ENCODE measurements at regions not wholly inside any gene's neighbourhood (a gene's known extent, or its start where the extent isn't known, plus 50 kb on each side); places are given as distances from the start of the nearest gene placed in this dataset.

DNA sequence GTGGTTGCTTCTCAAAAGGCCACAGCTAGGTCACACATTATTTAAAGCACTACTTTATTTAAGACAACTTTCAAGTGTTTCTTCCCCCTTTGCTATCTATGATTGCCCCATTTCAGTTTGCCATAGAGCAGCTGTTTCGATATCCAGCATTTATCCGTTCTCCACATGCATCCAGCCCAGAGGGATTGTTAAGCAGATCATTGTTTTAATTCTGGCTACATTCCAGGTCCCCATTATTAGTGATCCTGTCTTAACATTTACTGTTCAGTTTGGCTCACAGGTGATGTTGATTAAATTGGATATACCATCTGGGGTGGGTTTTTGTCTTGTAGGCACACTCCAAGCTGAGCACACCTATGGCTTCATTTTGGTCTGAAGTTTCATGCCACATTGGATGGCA is 638.7 kb downstream of the ZEB2 start:
- Histone ChIP-seq H3K9me3 (ENCODE audit: control insufficient read depth, insufficient read depth, low read depth, low read length) (no peaks in the 10 kb centered on the region), H3K4me1 (ENCODE audit: control insufficient read depth, insufficient read depth, low read length) (no peaks in the 10 kb centered on the region), H3K36me3 (ENCODE audit: control insufficient read depth in 2 of 2, insufficient read depth in 1 of 2, low read length in 2 of 2) (no peaks in the 10 kb centered on the region), H3K4me3 (ENCODE audit: low read depth, low read length) (no peak overlapping the region), H3K27ac (ENCODE audit: extremely low read depth, low read depth, low read length) (no peak overlapping the region)
- ChIA-PET CTCF (no interaction called here), POLR2A (no interaction called here)
- TF ChIP-seq, protein P1, sequence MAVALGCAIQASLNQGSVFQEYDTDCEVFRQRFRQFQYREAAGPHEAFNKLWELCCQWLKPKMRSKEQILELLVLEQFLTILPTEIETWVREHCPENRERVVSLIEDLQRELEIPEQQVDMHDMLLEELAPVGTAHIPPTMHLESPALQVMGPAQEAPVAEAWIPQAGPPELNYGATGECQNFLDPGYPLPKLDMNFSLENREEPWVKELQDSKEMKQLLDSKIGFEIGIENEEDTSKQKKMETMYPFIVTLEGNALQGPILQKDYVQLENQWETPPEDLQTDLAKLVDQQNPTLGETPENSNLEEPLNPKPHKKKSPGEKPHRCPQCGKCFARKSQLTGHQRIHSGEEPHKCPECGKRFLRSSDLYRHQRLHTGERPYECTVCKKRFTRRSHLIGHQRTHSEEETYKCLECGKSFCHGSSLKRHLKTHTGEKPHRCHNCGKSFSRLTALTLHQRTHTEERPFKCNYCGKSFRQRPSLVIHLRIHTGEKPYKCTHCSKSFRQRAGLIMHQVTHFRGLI (tag by site-specific recombination; IDR thresholded peaks at IDR 0.05) = no peak
- TF ChIP-seq ZNF202 (tag by site-specific recombination; IDR thresholded peaks at IDR 0.05; ENCODE audit: borderline replicate concordance) (no peak), ZNF776 (tag by site-specific recombination; IDR thresholded peaks at IDR 0.05; ENCODE audit: borderline replicate concordance) (no peak)
- TF ChIP-seq, protein P2, sequence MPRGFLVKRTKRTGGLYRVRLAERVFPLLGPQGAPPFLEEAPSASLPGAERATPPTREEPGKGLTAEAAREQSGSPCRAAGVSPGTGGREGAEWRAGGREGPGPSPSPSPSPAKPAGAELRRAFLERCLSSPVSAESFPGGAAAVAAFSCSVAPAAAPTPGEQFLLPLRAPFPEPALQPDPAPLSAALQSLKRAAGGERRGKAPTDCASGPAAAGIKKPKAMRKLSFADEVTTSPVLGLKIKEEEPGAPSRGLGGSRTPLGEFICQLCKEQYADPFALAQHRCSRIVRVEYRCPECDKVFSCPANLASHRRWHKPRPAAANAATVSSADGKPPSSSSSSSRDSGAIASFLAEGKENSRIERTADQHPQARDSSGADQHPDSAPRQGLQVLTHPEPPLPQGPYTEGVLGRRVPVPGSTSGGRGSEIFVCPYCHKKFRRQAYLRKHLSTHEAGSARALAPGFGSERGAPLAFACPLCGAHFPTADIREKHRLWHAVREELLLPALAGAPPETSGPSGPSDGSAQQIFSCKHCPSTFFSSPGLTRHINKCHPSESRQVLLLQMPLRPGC (tag by site-specific recombination; IDR thresholded peaks at IDR 0.05) = no peak

DNA sequence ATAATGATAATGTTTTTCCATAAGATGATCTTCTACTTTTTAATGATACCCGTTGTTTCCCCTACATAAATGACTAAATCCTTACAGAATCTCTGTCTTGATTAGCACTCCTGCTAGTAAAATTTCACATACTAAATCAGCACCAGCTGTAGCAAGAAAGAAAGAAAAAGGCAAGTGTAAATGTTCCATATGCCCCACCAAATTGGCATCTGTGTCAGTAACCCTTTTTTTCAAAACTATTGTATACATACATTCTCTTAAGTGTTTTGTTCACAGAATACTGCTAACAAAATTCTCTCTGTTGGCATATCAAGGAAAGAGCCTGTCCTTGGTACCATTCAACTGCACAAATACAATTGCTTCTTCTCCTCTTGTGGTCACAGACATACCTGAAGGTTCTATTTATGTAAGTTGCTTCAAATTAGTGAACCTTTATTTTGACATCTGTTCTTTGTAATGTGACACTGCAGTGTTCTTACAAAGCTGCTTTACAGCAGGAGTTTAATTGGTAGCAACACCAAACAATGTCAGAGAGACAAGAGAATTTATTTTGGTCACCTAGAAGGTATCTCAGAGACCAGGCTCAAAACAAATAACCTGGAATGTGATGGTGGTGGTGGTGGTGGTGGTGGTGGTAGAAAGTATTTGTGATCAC is 641.9 kb downstream of the ZEB2 start:
- H3K4me1 ChIP-seq (ENCODE audit: control insufficient read depth, insufficient read depth, low read length) = no peaks in the 10 kb centered on the region
- no peaks in the 10 kb centered on the region for H3K36me3 ChIP-seq (ENCODE audit: control insufficient read depth in 2 of 2, insufficient read depth in 1 of 2, low read length in 2 of 2)
- no peak overlapping the region for H3K27ac ChIP-seq (ENCODE audit: extremely low read depth, low read depth, low read length)
- TF ChIP-seq ZNF561 (tag by site-specific recombination; IDR thresholded peaks at IDR 0.05; ENCODE audit: borderline replicate concordance) = no peak
- no peak for TF ChIP-seq ZNF76 (tag by site-specific recombination; IDR thresholded peaks at IDR 0.05; ENCODE audit: borderline replicate concordance, low read depth)
- TF ChIP-seq ZBTB8A (tag by site-specific recombination; IDR thresholded peaks at IDR 0.05) = no peak
- TF ChIP-seq ZNF514 (tag by site-specific recombination; IDR thresholded peaks at IDR 0.05) = no peak
- TF ChIP-seq ZSCAN16 (tag by site-specific recombination; IDR thresholded peaks at IDR 0.05) = no peak
- no peak for TF ChIP-seq EGR2 (tag by site-specific recombination; IDR thresholded peaks at IDR 0.05; ENCODE audit: low read depth)
- no peak for TF ChIP-seq ZNF239 (tag by site-specific recombination; IDR thresholded peaks at IDR 0.05)
- TF ChIP-seq, protein P3, sequence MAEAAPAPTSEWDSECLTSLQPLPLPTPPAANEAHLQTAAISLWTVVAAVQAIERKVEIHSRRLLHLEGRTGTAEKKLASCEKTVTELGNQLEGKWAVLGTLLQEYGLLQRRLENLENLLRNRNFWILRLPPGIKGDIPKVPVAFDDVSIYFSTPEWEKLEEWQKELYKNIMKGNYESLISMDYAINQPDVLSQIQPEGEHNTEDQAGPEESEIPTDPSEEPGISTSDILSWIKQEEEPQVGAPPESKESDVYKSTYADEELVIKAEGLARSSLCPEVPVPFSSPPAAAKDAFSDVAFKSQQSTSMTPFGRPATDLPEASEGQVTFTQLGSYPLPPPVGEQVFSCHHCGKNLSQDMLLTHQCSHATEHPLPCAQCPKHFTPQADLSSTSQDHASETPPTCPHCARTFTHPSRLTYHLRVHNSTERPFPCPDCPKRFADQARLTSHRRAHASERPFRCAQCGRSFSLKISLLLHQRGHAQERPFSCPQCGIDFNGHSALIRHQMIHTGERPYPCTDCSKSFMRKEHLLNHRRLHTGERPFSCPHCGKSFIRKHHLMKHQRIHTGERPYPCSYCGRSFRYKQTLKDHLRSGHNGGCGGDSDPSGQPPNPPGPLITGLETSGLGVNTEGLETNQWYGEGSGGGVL (tag by site-specific recombination; IDR thresholded peaks at IDR 0.05) = no peak
- no peak for TF ChIP-seq ZNF558 (tag by site-specific recombination; IDR thresholded peaks at IDR 0.05)
- no peak for TF ChIP-seq OVOL3 (tag by site-specific recombination; IDR thresholded peaks at IDR 0.05)
- no peak for TF ChIP-seq MEIS1 (CRISPR knock-in tag; IDR thresholded peaks at IDR 0.05; ENCODE audit: borderline replicate concordance)
- TF ChIP-seq, protein P4, sequence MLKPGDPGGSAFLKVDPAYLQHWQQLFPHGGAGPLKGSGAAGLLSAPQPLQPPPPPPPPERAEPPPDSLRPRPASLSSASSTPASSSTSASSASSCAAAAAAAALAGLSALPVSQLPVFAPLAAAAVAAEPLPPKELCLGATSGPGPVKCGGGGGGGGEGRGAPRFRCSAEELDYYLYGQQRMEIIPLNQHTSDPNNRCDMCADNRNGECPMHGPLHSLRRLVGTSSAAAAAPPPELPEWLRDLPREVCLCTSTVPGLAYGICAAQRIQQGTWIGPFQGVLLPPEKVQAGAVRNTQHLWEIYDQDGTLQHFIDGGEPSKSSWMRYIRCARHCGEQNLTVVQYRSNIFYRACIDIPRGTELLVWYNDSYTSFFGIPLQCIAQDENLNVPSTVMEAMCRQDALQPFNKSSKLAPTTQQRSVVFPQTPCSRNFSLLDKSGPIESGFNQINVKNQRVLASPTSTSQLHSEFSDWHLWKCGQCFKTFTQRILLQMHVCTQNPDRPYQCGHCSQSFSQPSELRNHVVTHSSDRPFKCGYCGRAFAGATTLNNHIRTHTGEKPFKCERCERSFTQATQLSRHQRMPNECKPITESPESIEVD (tag by site-specific recombination; IDR thresholded peaks at IDR 0.05) = no peak
- no peak for TF ChIP-seq ZNF624 (tag by site-specific recombination; IDR thresholded peaks at IDR 0.05)
- TF ChIP-seq ZNF146 (tag by site-specific recombination; IDR thresholded peaks at IDR 0.05) = no peak
- TF ChIP-seq ZNF529 (tag by site-specific recombination; IDR thresholded peaks at IDR 0.05; ENCODE audit: insufficient replicate concordance) = no peak
- no peak for TF ChIP-seq ZFHX2 (tag by site-specific recombination; conservative IDR thresholded peaks at IDR 0.05)
- TF ChIP-seq ZNF202 (tag by site-specific recombination; IDR thresholded peaks at IDR 0.05; ENCODE audit: borderline replicate concordance) = no peak
- no peak overlapping the region for H3K4me3 ChIP-seq (ENCODE audit: low read depth, low read length)
- ChIA-PET POLR2A (no interaction called here), CTCF (no interaction called here)
- no peaks in the 10 kb centered on the region for H3K9me3 ChIP-seq (ENCODE audit: control insufficient read depth, insufficient read depth, low read depth, low read length)
